ENCODE measurements at regions not wholly inside any gene's neighbourhood (a gene's known extent, or its start where the extent isn't known, plus 50 kb on each side); places are given as distances from the start of the nearest gene placed in this dataset.
A peak's percentile ranks its signal among the peaks of the same experiment; 100 is the strongest.

- no peak for DNase-seq
Measured at GRCh38 chr6:104614394-104614793, 245.3 kb downstream of the HACE1 start.

- DNase-seq: no peak
Measured at GRCh38 chr6:104613416-104614001, 246.2 kb downstream of the HACE1 start.

GRCh38 chr6:104612541-104612940 is 247.2 kb downstream of the HACE1 start:
- no peak for DNase-seq

GRCh38 chr6:104608101-104608500 is 251.6 kb downstream of the HACE1 start:
- peak; percentile 10 for DNase-seq

GRCh38 chr6:104607501-104607900 is 252.2 kb downstream of the HACE1 start:
- DNase-seq: no peak

- no peak for DNase-seq
Measured at GRCh38 chr6:104606361-104606760, 253.4 kb downstream of the HACE1 start.

GRCh38 chr6:104604685-104605084 is 255.0 kb downstream of the HACE1 start:
- DNase-seq: no peak

GRCh38 chr6:104603108-104603745 is 256.5 kb downstream of the HACE1 start:
- DNase-seq: no peak

GRCh38 chr6:104601721-104602120 is 258.0 kb downstream of the HACE1 start:
- DNase-seq: no peak

- no peak for DNase-seq
Measured at GRCh38 chr6:104601131-104601651, 258.5 kb downstream of the HACE1 start.

- no peak for DNase-seq
Measured at GRCh38 chr6:104600639-104600931, 259.1 kb downstream of the HACE1 start.

- DNase-seq: no peak
Measured at GRCh38 chr6:104599821-104600638, 259.7 kb downstream of the HACE1 start.

GRCh38 chr6:104597541-104598050 is 262.1 kb downstream of the HACE1 start:
- DNase-seq: no peak

GRCh38 chr6:104596091-104596490 is 263.6 kb downstream of the HACE1 start:
- no peak for DNase-seq

- DNase-seq: no peak
Measured at GRCh38 chr6:104595311-104595820, 264.4 kb downstream of the HACE1 start.

- no peak for DNase-seq
Measured at GRCh38 chr6:104591573-104592334, 268.0 kb downstream of the HACE1 start.

GRCh38 chr6:104589940-104590339 is 269.8 kb downstream of the HACE1 start:
- no peak for DNase-seq

GRCh38 chr6:104585646-104586045 is 274.1 kb downstream of the HACE1 start:
- no peak for DNase-seq

- no peak for DNase-seq
Measured at GRCh38 chr6:104580452-104580851, 279.3 kb downstream of the HACE1 start.

- DNase-seq: no peak
Measured at GRCh38 chr6:104579310-104579863, 280.3 kb downstream of the HACE1 start.

GRCh38 chr6:104575536-104575935 is 284.2 kb downstream of the HACE1 start:
- no peak for DNase-seq

GRCh38 chr6:104574135-104574750 is 285.5 kb downstream of the HACE1 start:
- no peak for DNase-seq

All from hematopoietic multipotent progenitor cell treated with erythropoietin and hydrocortisone succinate and interleukin-3 and kit ligand, for 6 days (in vitro differentiated cells).